GM23338 (cell line): ENCODE measurements at regions not wholly inside any gene's neighbourhood (a gene's known extent, or its start where the extent isn't known, plus 50 kb on each side); places are given as distances from the start of the nearest gene placed in this dataset.
A peak's percentile ranks its signal among the peaks of the same experiment; 100 is the strongest.

Experiments
- ATAC-seq: fragments of 200-7000 bp; cut with Tn5 transposase; 3 replicates; pipeline ENCODE4 v1.9.1; 2020
- DNase-seq: peaks from one replicate; pipeline ENCODE4 v3.0.0-alpha.2; 2015; ENCODE audit warnings: low spot score
- H2AFZ ChIP-seq: fragments of 200-600 bp; sonication (generic); 2 replicates; pipeline ENCODE4 v1.8.0; 2016; ENCODE audit warnings: antibody characterized with exemption, mild to moderate bottlenecking, moderate library complexity
- H3F3A ChIP-seq: fragments of 200-600 bp; sonication (generic); replicated peaks from 2 replicates; pipeline ENCODE4 v1.8.0; 2017; ENCODE audit warnings: antibody characterized with exemption, mixed run types, low read depth
- H3K27ac ChIP-seq: fragments of 200-600 bp; sonication (generic); 2 replicates; pipeline ENCODE4 v1.6.1; 2016; ENCODE audit warnings: low read depth
- H3K27me3 ChIP-seq: fragments of 200-600 bp; sonication (generic); 2 replicates; pipeline ENCODE4 v1.8.0; 2016; ENCODE audit warnings: mild to moderate bottlenecking, mixed run types, moderate library complexity; ENCODE audit not compliant: insufficient read depth
- H3K36me3 ChIP-seq: fragments of 200-600 bp; sonication (generic); 2 replicates; pipeline ENCODE4 v1.8.0; 2016; ENCODE audit warnings: mild to moderate bottlenecking; ENCODE audit not compliant: insufficient read depth
- H3K4me1 ChIP-seq: fragments of 200-600 bp; sonication (generic); 2 replicates; pipeline ENCODE4 v1.8.0; 2016; ENCODE audit warnings: mild to moderate bottlenecking, moderate library complexity; ENCODE audit not compliant: insufficient read depth
- H3K4me2 ChIP-seq: fragments of 200-600 bp; sonication (generic); 2 replicates; pipeline ENCODE4 v1.7.1; 2017; ENCODE audit warnings: mixed run types
- H3K4me3 ChIP-seq: fragments of 200-600 bp; sonication (generic); 2 replicates; pipeline ENCODE4 v1.6.1; 2016; ENCODE audit warnings: mixed run types
- H3K79me2 ChIP-seq: fragments of 200-600 bp; sonication (generic); replicated peaks from 2 replicates; pipeline ENCODE4 v1.8.0; 2017; ENCODE audit warnings: mild to moderate bottlenecking; ENCODE audit not compliant: insufficient read depth
- H3K9me2 ChIP-seq: fragments of 200-600 bp; sonication (generic); 2 replicates; pipeline ENCODE4 v1.8.0; 2017; ENCODE audit not compliant: insufficient read depth
- H4K20me1 ChIP-seq: fragments of 200-600 bp; sonication (generic); replicated peaks from 2 replicates; pipeline ENCODE4 v1.8.0; 2017; ENCODE audit warnings: mild to moderate bottlenecking; ENCODE audit not compliant: insufficient read depth
- H3K27ac Mint-ChIP-seq: 2 replicates; pipeline ENCODE4 v1.8.0; 2020; ENCODE audit warnings: inconsistent platforms, mild to moderate bottlenecking, moderate library complexity, mixed read lengths
- H3K27me3 Mint-ChIP-seq: 3 replicates; pipeline ENCODE4 v1.8.0; 2022; ENCODE audit warnings: low read depth, mild to moderate bottlenecking, moderate library complexity, mixed read lengths, inconsistent platforms; ENCODE audit not compliant: insufficient read depth, poor library complexity
- H3K36me3 Mint-ChIP-seq: 3 replicates; pipeline ENCODE4 v1.8.0; 2021; ENCODE audit warnings: low read depth, mild to moderate bottlenecking, inconsistent platforms, moderate library complexity, mixed read lengths
- H3K4me1 Mint-ChIP-seq: 3 replicates; pipeline ENCODE4 v1.8.0; 2020; ENCODE audit warnings: mild to moderate bottlenecking, inconsistent platforms, mixed read lengths
- H3K4me3 Mint-ChIP-seq: 3 replicates; pipeline ENCODE4 v1.8.0; 2021; ENCODE audit warnings: moderate library complexity, mild to moderate bottlenecking, inconsistent platforms, mixed read lengths
- H3K9me3 Mint-ChIP-seq: 3 replicates; pipeline ENCODE4 v1.8.0; 2020; ENCODE audit warnings: moderate library complexity, mild to moderate bottlenecking, inconsistent platforms, mixed read lengths
- EZH2 ChIP-seq: fragments of 200-600 bp; sonication (generic); IDR thresholded peaks from one replicate; pipeline ENCODE4 v1.8.0; 2017; ENCODE audit warnings: antibody characterized with exemption, mild to moderate bottlenecking, low read depth; ENCODE audit not compliant: unreplicated experiment
- POLR2AphosphoS5 ChIP-seq: IDR thresholded peaks from 2 replicates; pipeline ENCODE4 v1.6.1; 2016; ENCODE audit warnings: antibody characterized with exemption, low read depth
- ZNF331 ChIP-seq: fragments of 250-450 bp; sonication (Bioruptor Pico); IDR thresholded peaks from 2 replicates; pipeline ENCODE4 v1.5.0; 2020; ENCODE audit warnings: low read depth, mild to moderate bottlenecking, moderate library complexity
- TF ChIP-seq, protein P1 (sequence below): IDR thresholded peaks from one replicate; pipeline ENCODE4 v1.6.1; 2018; ENCODE audit warnings: antibody characterized with exemption; ENCODE audit not compliant: unreplicated experiment
- TF ChIP-seq, protein P2 (sequence below): IDR thresholded peaks from 2 replicates; pipeline ENCODE4 v1.6.1; 2016; ENCODE audit warnings: antibody characterized with exemption
- TF ChIP-seq, protein P3 (sequence below), 2 experiments: fragments of 200-600 bp in 1 of 2; sonication (generic) in 1 of 2; conservative IDR thresholded peaks; 2 replicates each; pipeline versions ENCODE4 v1.5.1 to v1.6.1; 2016 to 2017; ENCODE audit warnings: antibody characterized with exemption in 2 of 2, low read depth in 2 of 2, mild to moderate bottlenecking in 2 of 2, moderate library complexity in 1 of 2

DNA sequence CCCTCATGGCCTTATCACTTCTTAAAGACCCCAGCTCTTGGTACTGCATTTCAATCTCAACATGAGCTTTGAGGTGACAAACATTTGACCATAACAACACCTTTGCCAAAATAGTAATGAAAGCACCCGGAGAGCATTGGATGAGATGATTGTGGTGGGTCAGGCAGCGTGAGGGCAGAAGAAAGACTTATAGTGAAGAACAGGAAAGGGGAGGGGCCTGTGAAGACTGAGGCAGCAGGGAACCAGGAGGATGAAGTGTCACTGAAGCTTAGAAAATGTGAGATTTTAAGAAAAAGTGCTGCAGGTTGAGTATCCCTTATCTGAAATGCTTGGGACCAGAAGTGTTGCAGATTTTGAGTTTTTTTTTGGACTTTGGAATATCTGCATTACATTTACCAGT is 86.3 kb downstream of the EMP1 start:
- 0 out of 2 replicates have a peak, but pooled peaks cover 8% of the 10 kb centered on the region for H3K27me3 ChIP-seq
- no peaks in the 10 kb centered on the region for H3F3A ChIP-seq
- H3K4me3 Mint-ChIP-seq = no peak overlapping the region
- H3K9me2 ChIP-seq = peaks cover 10% of the 10 kb centered on the region; the same call in 1 of the 2 replicates
- no peaks in the 10 kb centered on the region for H3K36me3 Mint-ChIP-seq
- H3K9me3 Mint-ChIP-seq = no peaks in the 10 kb centered on the region
- no peak overlapping the region for H3K27ac Mint-ChIP-seq
- no peak for ATAC-seq
- H3K27ac ChIP-seq = no peak overlapping the region
- peaks cover 4% of the 10 kb centered on the region for H3K4me1 Mint-ChIP-seq
- H3K27me3 Mint-ChIP-seq = peaks cover 10% of the 10 kb centered on the region
- no peak overlapping the region for H3K4me2 ChIP-seq
- no peaks in the 10 kb centered on the region for H4K20me1 ChIP-seq
- H3K79me2 ChIP-seq = no peaks in the 10 kb centered on the region
- no peak for DNase-seq
- no peaks in the 10 kb centered on the region for H3K36me3 ChIP-seq
- peak overlapping the region; percentile 6; the same call in 1 of the 2 replicates for H2AFZ ChIP-seq
- no peak overlapping the region for H3K4me3 ChIP-seq
- H3K4me1 ChIP-seq = no peaks in the 10 kb centered on the region
- TF ChIP-seq, protein P1, sequence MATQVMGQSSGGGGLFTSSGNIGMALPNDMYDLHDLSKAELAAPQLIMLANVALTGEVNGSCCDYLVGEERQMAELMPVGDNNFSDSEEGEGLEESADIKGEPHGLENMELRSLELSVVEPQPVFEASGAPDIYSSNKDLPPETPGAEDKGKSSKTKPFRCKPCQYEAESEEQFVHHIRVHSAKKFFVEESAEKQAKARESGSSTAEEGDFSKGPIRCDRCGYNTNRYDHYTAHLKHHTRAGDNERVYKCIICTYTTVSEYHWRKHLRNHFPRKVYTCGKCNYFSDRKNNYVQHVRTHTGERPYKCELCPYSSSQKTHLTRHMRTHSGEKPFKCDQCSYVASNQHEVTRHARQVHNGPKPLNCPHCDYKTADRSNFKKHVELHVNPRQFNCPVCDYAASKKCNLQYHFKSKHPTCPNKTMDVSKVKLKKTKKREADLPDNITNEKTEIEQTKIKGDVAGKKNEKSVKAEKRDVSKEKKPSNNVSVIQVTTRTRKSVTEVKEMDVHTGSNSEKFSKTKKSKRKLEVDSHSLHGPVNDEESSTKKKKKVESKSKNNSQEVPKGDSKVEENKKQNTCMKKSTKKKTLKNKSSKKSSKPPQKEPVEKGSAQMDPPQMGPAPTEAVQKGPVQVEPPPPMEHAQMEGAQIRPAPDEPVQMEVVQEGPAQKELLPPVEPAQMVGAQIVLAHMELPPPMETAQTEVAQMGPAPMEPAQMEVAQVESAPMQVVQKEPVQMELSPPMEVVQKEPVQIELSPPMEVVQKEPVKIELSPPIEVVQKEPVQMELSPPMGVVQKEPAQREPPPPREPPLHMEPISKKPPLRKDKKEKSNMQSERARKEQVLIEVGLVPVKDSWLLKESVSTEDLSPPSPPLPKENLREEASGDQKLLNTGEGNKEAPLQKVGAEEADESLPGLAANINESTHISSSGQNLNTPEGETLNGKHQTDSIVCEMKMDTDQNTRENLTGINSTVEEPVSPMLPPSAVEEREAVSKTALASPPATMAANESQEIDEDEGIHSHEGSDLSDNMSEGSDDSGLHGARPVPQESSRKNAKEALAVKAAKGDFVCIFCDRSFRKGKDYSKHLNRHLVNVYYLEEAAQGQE = no peak
- TF ChIP-seq, protein P2, sequence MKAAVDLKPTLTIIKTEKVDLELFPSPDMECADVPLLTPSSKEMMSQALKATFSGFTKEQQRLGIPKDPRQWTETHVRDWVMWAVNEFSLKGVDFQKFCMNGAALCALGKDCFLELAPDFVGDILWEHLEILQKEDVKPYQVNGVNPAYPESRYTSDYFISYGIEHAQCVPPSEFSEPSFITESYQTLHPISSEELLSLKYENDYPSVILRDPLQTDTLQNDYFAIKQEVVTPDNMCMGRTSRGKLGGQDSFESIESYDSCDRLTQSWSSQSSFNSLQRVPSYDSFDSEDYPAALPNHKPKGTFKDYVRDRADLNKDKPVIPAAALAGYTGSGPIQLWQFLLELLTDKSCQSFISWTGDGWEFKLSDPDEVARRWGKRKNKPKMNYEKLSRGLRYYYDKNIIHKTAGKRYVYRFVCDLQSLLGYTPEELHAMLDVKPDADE = no peak
- TF ChIP-seq EZH2 (no peak), POLR2AphosphoS5 (no peak)

DNA sequence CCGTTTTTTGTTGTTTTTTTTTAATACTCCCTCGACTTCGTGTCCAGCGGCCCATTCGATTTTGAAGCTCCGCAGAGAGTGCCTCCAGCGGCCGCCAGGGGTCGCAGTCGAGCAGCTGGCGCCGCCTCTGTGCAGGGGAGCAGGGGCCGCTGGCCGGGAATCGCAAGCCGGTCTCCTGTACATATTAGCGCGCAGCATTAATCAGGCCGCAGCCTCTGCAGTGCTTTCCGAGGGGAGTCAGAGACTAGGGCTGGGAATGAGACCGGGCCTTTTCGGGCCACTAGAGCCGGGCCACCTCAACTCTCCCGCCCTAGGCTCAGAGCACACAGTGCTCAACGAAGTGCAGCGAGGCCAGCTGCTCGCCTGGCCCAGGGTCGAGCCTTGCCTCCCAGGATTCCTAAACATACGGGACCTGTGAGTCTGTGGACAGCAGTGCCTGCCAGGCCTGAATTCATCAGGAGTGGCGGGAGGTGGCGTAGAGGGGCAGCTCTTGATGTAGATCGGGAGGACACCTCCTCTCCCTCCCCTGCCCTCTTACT is 81.8 kb downstream of the EMP1 start:
- Histone ChIP-seq H4K20me1 (no peaks in the 10 kb centered on the region), H3F3A (no peaks in the 10 kb centered on the region), H3K27me3 (0 out of 2 replicates have a peak, but pooled peaks cover 8% of the 10 kb centered on the region), H3K79me2 (no peaks in the 10 kb centered on the region), H3K4me2 (peak overlapping the region; percentile 49; the same call in 1 of the 2 replicates), H3K36me3 (no peaks in the 10 kb centered on the region), H2AFZ (peak overlapping the region; percentile 99), H3K4me3 (peak overlapping the region; percentile 34; the same call in 1 of the 2 replicates), H3K27ac (no peak overlapping the region), H3K9me2 (0 out of 2 replicates have a peak, but pooled peaks cover 6% of the 10 kb centered on the region), H3K4me1 (0 out of 2 replicates have a peak, but pooled peaks cover 5% of the 10 kb centered on the region)
- TF ChIP-seq, protein P1 = no peak
- TF ChIP-seq, protein P2 = no peak
- no peak for TF ChIP-seq ZNF331 (CRISPR knock-in tag)
- TF ChIP-seq, protein P3, sequence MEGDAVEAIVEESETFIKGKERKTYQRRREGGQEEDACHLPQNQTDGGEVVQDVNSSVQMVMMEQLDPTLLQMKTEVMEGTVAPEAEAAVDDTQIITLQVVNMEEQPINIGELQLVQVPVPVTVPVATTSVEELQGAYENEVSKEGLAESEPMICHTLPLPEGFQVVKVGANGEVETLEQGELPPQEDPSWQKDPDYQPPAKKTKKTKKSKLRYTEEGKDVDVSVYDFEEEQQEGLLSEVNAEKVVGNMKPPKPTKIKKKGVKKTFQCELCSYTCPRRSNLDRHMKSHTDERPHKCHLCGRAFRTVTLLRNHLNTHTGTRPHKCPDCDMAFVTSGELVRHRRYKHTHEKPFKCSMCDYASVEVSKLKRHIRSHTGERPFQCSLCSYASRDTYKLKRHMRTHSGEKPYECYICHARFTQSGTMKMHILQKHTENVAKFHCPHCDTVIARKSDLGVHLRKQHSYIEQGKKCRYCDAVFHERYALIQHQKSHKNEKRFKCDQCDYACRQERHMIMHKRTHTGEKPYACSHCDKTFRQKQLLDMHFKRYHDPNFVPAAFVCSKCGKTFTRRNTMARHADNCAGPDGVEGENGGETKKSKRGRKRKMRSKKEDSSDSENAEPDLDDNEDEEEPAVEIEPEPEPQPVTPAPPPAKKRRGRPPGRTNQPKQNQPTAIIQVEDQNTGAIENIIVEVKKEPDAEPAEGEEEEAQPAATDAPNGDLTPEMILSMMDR (conservative IDR thresholded peaks at IDR 0.05; ENCODE audit: low read depth in 2 of 2) = peak; percentile 87 to 97
- peak; percentile 96 for ATAC-seq
- DNase-seq = peak; percentile 83
- no peaks in the 10 kb centered on the region for H3K36me3 Mint-ChIP-seq
- peaks cover 21% of the 10 kb centered on the region for H3K4me1 Mint-ChIP-seq
- no peak overlapping the region for H3K4me3 Mint-ChIP-seq
- H3K27me3 Mint-ChIP-seq = peaks cover 12% of the 10 kb centered on the region
- H3K9me3 Mint-ChIP-seq = no peaks in the 10 kb centered on the region
- no peak overlapping the region for H3K27ac Mint-ChIP-seq
